Heart right ventricle (tissue), 16 donors: ENCODE measurements at regions not wholly inside any gene's neighbourhood (a gene's known extent, or its start where the extent isn't known, plus 50 kb on each side); places are given as distances from the start of the nearest gene placed in this dataset.

ENCODE experiments used
- ATAC-seq, 8 donors: fragments of 200-7000 bp; cut with Tn5 transposase; one replicate each; pipeline ENCODE4 v1.9.1; 2020; ENCODE audit warnings: mild to moderate bottlenecking in 8 of 8, moderate library complexity in 8 of 8, moderate number of reproducible peaks in 1 of 8
- DNase-seq, 2 donors: peaks; one replicate each; pipeline ENCODE4 v3.0.0-alpha.2; 2020
- H3K27ac ChIP-seq, 10 donors: fragments of 200-600 bp; sonication (generic) in 2 of 10; one replicate each; pipeline versions ENCODE4 v1.5.0 to v1.8.0; 2020 to 2022; ENCODE audit warnings: mild to moderate bottlenecking in 3 of 10
- H3K27me3 ChIP-seq, 7 donors: fragments of 200-600 bp; one replicate each; pipeline ENCODE4 v1.8.0; 2021 to 2022; ENCODE audit warnings: mild to moderate bottlenecking in 2 of 7
- H3K36me3 ChIP-seq, 9 donors: fragments of 200-600 bp; sonication (generic) in 1 of 9; one replicate each; pipeline versions ENCODE4 v1.5.0 to v1.8.0; 2020 to 2022; ENCODE audit warnings: mild to moderate bottlenecking in 2 of 9
- H3K4me1 ChIP-seq, 9 donors: fragments of 200-600 bp; sonication (generic) in 1 of 9; one replicate each; pipeline versions ENCODE4 v1.5.0 to v1.8.0; 2020 to 2022; ENCODE audit warnings: mild to moderate bottlenecking in 4 of 9
- H3K4me3 ChIP-seq, 10 donors: fragments of 200-600 bp; sonication (generic) in 2 of 10; one replicate each; pipeline versions ENCODE4 v1.5.0 to v1.8.0; 2020 to 2022; ENCODE audit warnings: mild to moderate bottlenecking in 7 of 10, moderate library complexity in 2 of 10
- H3K9me3 ChIP-seq, 11 donors: fragments of 200-600 bp in 10 of 11; sonication (generic) in 2 of 11; one replicate each; pipeline versions ENCODE4 v1.5.0 to v1.8.0; 2013 to 2022; ENCODE audit warnings: mild to moderate bottlenecking in 2 of 11, control low read depth in 1 of 11, moderate library complexity in 1 of 11
- CTCF ChIP-seq, 9 donors: fragments of 200-600 bp; sonication (generic) in 2 of 9; IDR thresholded peaks; one replicate each; pipeline versions ENCODE4 v1.5.0 to v1.8.0; 2021 to 2022; ENCODE audit warnings: antibody characterized with exemption in 9 of 9, mild to moderate bottlenecking in 5 of 9, moderate library complexity in 1 of 9
- WGBS, 2 donors: extraction: QIAGEN DNeasy Blood & Tissue Kit; methylation state at CpG; one replicate each; pipeline ENCODE4 v1.1.7; 2013; ENCODE audit warnings: inconsistent platforms in 1 of 2; 5-methylcytosine and 5-hydroxymethylcytosine counted together
- intact Hi-C, 10 donors: fragments of 100-400 bp; cut with DNase I; formaldehyde crosslinking; loops; one replicate each; pipeline versions ENCODE4 v1.11.1 to v1.14.2; 2022
- donor health status: Arrhythmogenic right ventricular cardiomyopathy.
- donor health status: ischemic (EF 13 %, LVEDD 7.1; RV severe dilation, severe dysfunction).
- donor health status: healthy with polysubstance abuse.
- donor health status: DM: no; HTN: yes; CAD: no.
- donor health status: DM: no; HTN: no; CAD: no.
- donor health status: ischemic (EF 25% LVEDD 6.9; RV normal size, moderate dysfunction).
- donor health status: ischemic (EF 25% LVEDD 5.7; RV mildly dilated, moderate dysfunction).
- donor health status: healthy.
- donor health status: DM: yes; HTN: yes; CAD: no.
- donor health status: Ischemic cardiomyopathy.
- donor health status: ischemic (EF 35%, LVEDD 5.7; RV mildly dilated, moderate dysfunction).
- donor health status: nonischemic (EF 11% LVEDD 7.7; RV severe dilation, severe dysfunction).
- donor health status: DM: yes; HTN: yes; CAD: no.
- donor health status: PGD.
- donor health status: ischemic (EF 29% LVEDD 5.4; RV normal size, mild dysfunction).
- donor health status: nonischemic (EF 23%, LVEDD 6.1; RV moderate dilation, normal function).

DNA sequence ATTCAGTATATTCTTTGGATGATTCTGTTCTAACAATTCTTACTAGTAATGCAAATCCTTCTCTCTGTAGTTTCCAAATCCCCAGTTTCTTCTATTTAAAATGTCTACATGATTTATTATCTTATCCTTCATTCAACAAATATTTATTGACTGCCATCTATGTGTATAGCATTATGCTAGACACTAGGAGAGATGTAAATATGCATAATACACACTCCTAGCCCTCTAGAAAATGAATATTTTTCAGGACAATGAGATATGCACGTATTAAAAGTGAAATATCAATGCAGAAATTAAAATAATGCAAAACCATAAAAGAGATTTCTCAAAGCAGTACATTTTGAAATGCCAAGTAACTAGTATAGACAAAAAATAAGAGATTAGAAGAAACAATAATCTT lies 293.5 kb upstream of the CNR1 start:
- intact Hi-C loops, result no loop called here
- Histone ChIP-seq H3K36me3 (no peaks in the 10 kb centered on the region), H3K9me3 (peaks cover 0 to 9% (median 0%) of the 10 kb centered on the region in 11 donors), H3K27me3 (no peaks in the 10 kb centered on the region), H3K4me3 (no peak overlapping the region), H3K27ac (no peak overlapping the region), H3K4me1 (peaks cover 0 to 6% (median 0%) of the 10 kb centered on the region in 9 donors)
- ATAC-seq, result no peak
- WGBS, 2 donors, result 43 to 44% methylated on average over 1 of the region's 1 CpG
- no peak for DNase-seq
- no peak for TF ChIP-seq CTCF (IDR thresholded peaks at IDR 0.05)

- Histone ChIP-seq H3K36me3 (no peaks in the 10 kb centered on the region), H3K27ac (no peak overlapping the region), H3K4me1 (peaks cover 0 to 6% (median 0%) of the 10 kb centered on the region in 9 donors), H3K4me3 (no peak overlapping the region), H3K9me3 (peaks cover 0 to 9% (median 0%) of the 10 kb centered on the region in 11 donors), H3K27me3 (no peaks in the 10 kb centered on the region)
- no peak for TF ChIP-seq CTCF (IDR thresholded peaks at IDR 0.05)
- ATAC-seq, result no peak
- WGBS, 2 donors, result 81 to 86% methylated on average over 1 of the region's 1 CpG
- DNase-seq, result no peak
- intact Hi-C loops, result no loop called here
Observed at GRCh38 chr6:88459189-88459588, 293.0 kb upstream of the CNR1 start.

DNA sequence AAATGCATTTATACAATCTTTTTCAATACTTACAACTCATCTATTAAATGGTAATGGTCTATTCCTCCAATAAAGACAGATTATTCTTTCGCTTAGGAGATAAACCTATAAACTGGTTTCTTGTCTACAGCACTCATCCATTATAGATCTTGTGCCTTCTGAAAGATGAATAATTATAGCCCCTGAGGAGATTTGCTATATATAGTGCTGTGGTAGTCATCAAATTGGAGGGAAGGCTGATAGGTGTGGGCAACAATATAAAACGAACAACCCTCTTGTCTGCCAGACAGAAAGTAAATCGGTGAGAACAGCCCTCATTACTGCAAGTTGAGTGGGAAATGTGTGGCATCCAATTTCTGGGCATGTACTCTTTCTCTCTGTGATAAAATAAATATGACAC lies 292.5 kb upstream of the CNR1 start:
- no peak for DNase-seq
- no peak for ATAC-seq
- Histone ChIP-seq H3K4me1 (peaks cover 0 to 6% (median 0%) of the 10 kb centered on the region in 9 donors), H3K36me3 (no peaks in the 10 kb centered on the region), H3K27ac (no peak overlapping the region), H3K27me3 (no peaks in the 10 kb centered on the region), H3K9me3 (peaks cover 0 to 9% (median 0%) of the 10 kb centered on the region in 11 donors), H3K4me3 (no peak overlapping the region)
- WGBS, 2 donors, result 76 to 80% methylated on average over 3 of the region's 3 CpGs
- intact Hi-C loops, result no loop called here
- no peak for TF ChIP-seq CTCF (IDR thresholded peaks at IDR 0.05)

DNA sequence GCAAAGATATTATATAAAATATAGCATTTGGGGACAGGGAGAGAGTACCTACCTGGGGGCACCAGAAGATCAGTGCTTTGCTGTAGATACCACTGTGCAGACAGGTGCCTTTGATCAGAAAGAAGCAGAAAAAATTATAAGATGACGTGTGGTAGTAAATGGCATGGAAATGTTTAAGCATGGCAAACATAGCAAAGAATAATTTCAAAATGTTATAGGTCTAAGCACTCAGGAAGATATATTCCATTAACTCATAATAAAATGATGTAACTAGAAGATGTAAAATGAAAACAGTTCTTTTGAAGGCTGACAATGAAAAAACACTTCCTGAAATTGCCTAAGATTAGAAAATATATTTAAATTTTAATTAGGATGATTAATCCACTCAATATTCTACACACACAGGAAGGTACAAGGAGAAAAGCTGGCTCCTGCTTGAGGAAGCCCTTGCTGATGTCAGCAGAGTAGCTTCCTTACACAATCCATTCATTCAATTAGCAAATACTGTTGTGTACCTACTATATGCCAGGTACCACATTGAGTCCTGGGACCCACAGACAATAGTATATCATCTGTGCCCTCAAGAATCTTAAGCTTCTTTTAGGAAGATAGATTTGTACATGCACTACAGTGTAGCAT lies 290.2 kb upstream of the CNR1 start:
- no peak for TF ChIP-seq CTCF (IDR thresholded peaks at IDR 0.05)
- Histone ChIP-seq H3K4me1 (peaks cover 0 to 6% (median 0%) of the 10 kb centered on the region in 9 donors), H3K36me3 (no peaks in the 10 kb centered on the region), H3K4me3 (no peak overlapping the region), H3K27ac (no peak overlapping the region), H3K27me3 (no peaks in the 10 kb centered on the region), H3K9me3 (no peaks in the 10 kb centered on the region)
- DNase-seq, result no peak
- intact Hi-C loops, result no loop called here
- no peak for ATAC-seq
- 71% methylated on average over 1 of the region's 1 CpG for WGBS, 2 donors
